G401.6 (cell line): ENCODE measurements at regions not wholly inside any gene's neighbourhood (a gene's known extent, or its start where the extent isn't known, plus 50 kb on each side); places are given as distances from the start of the nearest gene placed in this dataset.
"Not testable (repeated sequence)": the region's sequence is repeated elsewhere in the genome, so short reads cannot be mapped to it uniquely, and the experiment has no call there.

Source experiments
- FAIRE-seq: peaks from 2 replicates; lab custom pipeline; 2012; peaks lifted over from hg19 to GRCh38; lab: Jason Lieb, UNC

- FAIRE-seq = no peak
Observed at GRCh38 chr10:2620827-2621521, 446.4 kb upstream of the PFKP start.

- no peak for FAIRE-seq
Observed at GRCh38 chr10:2619916-2620315, 447.4 kb upstream of the PFKP start.

GRCh38 chr10:2619472-2619871 is 447.9 kb upstream of the PFKP start:
- no peak for FAIRE-seq

GRCh38 chr10:2618690-2619089 is 448.7 kb upstream of the PFKP start:
- no peak for FAIRE-seq

- FAIRE-seq = no peak
Observed at GRCh38 chr10:2616215-2616614, 451.1 kb upstream of the PFKP start.

- FAIRE-seq = no peak
Observed at GRCh38 chr10:2611603-2612002, 455.7 kb upstream of the PFKP start.

GRCh38 chr10:2610946-2611345 is 456.4 kb upstream of the PFKP start:
- no peak for FAIRE-seq

GRCh38 chr10:2604891-2605290 is 462.5 kb upstream of the PFKP start:
- FAIRE-seq = no peak

- FAIRE-seq = no peak
Observed at GRCh38 chr10:2599571-2599970, 467.8 kb upstream of the PFKP start.

GRCh38 chr10:2592360-2593160 is 474.8 kb upstream of the PFKP start:
- FAIRE-seq = no peak

- no peak for FAIRE-seq
Observed at GRCh38 chr10:2589196-2589595, 478.2 kb upstream of the PFKP start.

- FAIRE-seq = no peak
Observed at GRCh38 chr10:2584385-2584784, 483.0 kb upstream of the PFKP start.

GRCh38 chr10:2576892-2577291 is 490.5 kb upstream of the PFKP start:
- no peak for FAIRE-seq

GRCh38 chr10:2575460-2575859 is 491.9 kb upstream of the PFKP start:
- no peak for FAIRE-seq

- FAIRE-seq = no peak
Observed at GRCh38 chr10:2572611-2573010, 494.7 kb upstream of the PFKP start.

- FAIRE-seq = no peak
Observed at GRCh38 chr10:2556883-2557282, 510.5 kb upstream of the PFKP start.

GRCh38 chr10:2548071-2548470 is 519.3 kb upstream of the PFKP start:
- no peak for FAIRE-seq

- FAIRE-seq = no peak
Observed at GRCh38 chr10:2547606-2548005, 519.7 kb upstream of the PFKP start.

- FAIRE-seq = not testable (repeated sequence)
Observed at GRCh38 chr10:2546894-2547293, 520.5 kb upstream of the PFKP start.

GRCh38 chr10:2543974-2544373 is 523.4 kb upstream of the PFKP start:
- no peak for FAIRE-seq

GRCh38 chr10:2543142-2543886 is 524.0 kb upstream of the PFKP start:
- FAIRE-seq = no peak

GRCh38 chr10:2541176-2541575 is 526.2 kb upstream of the PFKP start:
- FAIRE-seq = no peak

GRCh38 chr10:2529945-2530344 is 537.4 kb upstream of the PFKP start:
- no peak for FAIRE-seq
